Activated T-cell treated with anti-CD3 and anti-CD28 coated beads, Interleukin-2, amount 50 U/mL, for 72 hours (primary cell): ENCODE measurements at regions not wholly inside any gene's neighbourhood (a gene's known extent, or its start where the extent isn't known, plus 50 kb on each side); places are given as distances from the start of the nearest gene placed in this dataset.
"Not testable (repeated sequence)": the region's sequence is repeated elsewhere in the genome, so short reads cannot be mapped to it uniquely, and the experiment has no call there.

Experiments
- ATAC-seq, 2 donors: fragments of 150-1000 bp; cut with Tn5 transposase; replicated peaks in 1 of 2; 2 replicates each; pipeline ENCODE4 v1.10.0; 2021; ENCODE audit warnings: moderate library complexity in 2 of 2, mild to moderate bottlenecking in 1 of 2
- DNase-seq, 2 donors: peaks; one replicate each; pipeline ENCODE4 v3.0.0; 2021 to 2022; ENCODE audit warnings: mixed read lengths in 1 of 2
- H3K27ac Mint-ChIP-seq: one replicate; pipeline ENCODE4 v1.8.0; 2022; ENCODE audit warnings: mild to moderate bottlenecking, moderate library complexity, mixed read lengths
- H3K27me3 Mint-ChIP-seq: one replicate; pipeline ENCODE4 v1.8.0; 2022; ENCODE audit warnings: low read depth, mixed read lengths
- H3K36me3 Mint-ChIP-seq, 2 donors: one replicate each; pipeline ENCODE4 v1.8.0; 2022; ENCODE audit warnings: mixed read lengths in 2 of 2, mild to moderate bottlenecking in 1 of 2; ENCODE audit not compliant: insufficient read depth in 2 of 2
- H3K4me1 Mint-ChIP-seq: one replicate; pipeline ENCODE4 v1.8.0; 2022; ENCODE audit warnings: low read depth, mixed read lengths
- H3K4me3 Mint-ChIP-seq, 2 donors: one replicate each; pipeline ENCODE4 v1.8.0; 2022; ENCODE audit warnings: mild to moderate bottlenecking in 2 of 2, mixed read lengths in 2 of 2, moderate library complexity in 2 of 2
- H3K9me3 Mint-ChIP-seq, 2 donors: one replicate each; pipeline ENCODE4 v1.8.0; 2022; ENCODE audit warnings: mixed read lengths in 2 of 2

GRCh38 chr21:39071623-39072214 is 111.5 kb downstream of the PSMG1 start:
- Mint-ChIP-seq H3K27me3 (peaks cover 32% of the 10 kb centered on the region), H3K27ac (no peak overlapping the region)
- no peak for DNase-seq

GRCh38 chr21:39069856-39070255 is 113.4 kb downstream of the PSMG1 start:
- ATAC-seq, DNase-seq, H3K27ac Mint-ChIP-seq, H3K4me1 Mint-ChIP-seq, H3K36me3 Mint-ChIP-seq, H3K9me3 Mint-ChIP-seq, H3K4me3 Mint-ChIP-seq: not testable (repeated sequence)
- H3K27me3 Mint-ChIP-seq, result peaks cover 32% of the 10 kb centered on the region

More at GRCh38 chr21:39071623-39072214, 111.5 kb downstream of the PSMG1 start:
- no peak overlapping the region for H3K4me3 Mint-ChIP-seq
- ATAC-seq, result no peak
- H3K36me3 Mint-ChIP-seq, result no peaks in the 10 kb centered on the region
- H3K4me1 Mint-ChIP-seq, result no peaks in the 10 kb centered on the region
- peaks cover 0 to 7% of the 10 kb centered on the region in 2 donors for H3K9me3 Mint-ChIP-seq

GRCh38 chr21:39066829-39067780 is 116.1 kb downstream of the PSMG1 start:
- Mint-ChIP-seq H3K27ac (no peak overlapping the region), H3K9me3 (no peaks in the 10 kb centered on the region), H3K36me3 (no peaks in the 10 kb centered on the region), H3K27me3 (peaks cover 23% of the 10 kb centered on the region), H3K4me3 (no peak overlapping the region), H3K4me1 (no peaks in the 10 kb centered on the region)
- ATAC-seq (no peak), DNase-seq (no peak)

GRCh38 chr21:39065917-39066316 is 117.3 kb downstream of the PSMG1 start:
- ATAC-seq (no peak), DNase-seq (no peak)
- H3K27me3 Mint-ChIP-seq, result peaks cover 23% of the 10 kb centered on the region
- no peaks in the 10 kb centered on the region for H3K4me1 Mint-ChIP-seq
- H3K27ac Mint-ChIP-seq, result no peak overlapping the region
- H3K36me3 Mint-ChIP-seq, result no peaks in the 10 kb centered on the region
- H3K9me3 Mint-ChIP-seq, result no peaks in the 10 kb centered on the region
- H3K4me3 Mint-ChIP-seq, result no peak overlapping the region

- Mint-ChIP-seq H3K4me3 (no peak overlapping the region), H3K27me3 (peaks cover 17% of the 10 kb centered on the region), H3K36me3 (no peaks in the 10 kb centered on the region), H3K27ac (no peak overlapping the region), H3K9me3 (no peaks in the 10 kb centered on the region), H3K4me1 (no peaks in the 10 kb centered on the region)
- DNase-seq, result no peak
- ATAC-seq, result no peak
These were observed 118.8 kb downstream of the PSMG1 start for GRCh38 chr21:39064325-39065012.

- DNase-seq, result no peak
- Mint-ChIP-seq H3K4me3 (no peak overlapping the region), H3K9me3 (no peaks in the 10 kb centered on the region), H3K27me3 (peaks cover 11% of the 10 kb centered on the region), H3K4me1 (no peaks in the 10 kb centered on the region), H3K27ac (no peak overlapping the region), H3K36me3 (no peaks in the 10 kb centered on the region)
- ATAC-seq, result no peak
These were observed 119.7 kb downstream of the PSMG1 start for GRCh38 chr21:39063517-39063916.

- H3K4me3 Mint-ChIP-seq, result no peak overlapping the region
- no peaks in the 10 kb centered on the region for H3K9me3 Mint-ChIP-seq
- H3K27ac Mint-ChIP-seq, result no peak overlapping the region
- no peaks in the 10 kb centered on the region for H3K4me1 Mint-ChIP-seq
- peaks cover 5% of the 10 kb centered on the region for H3K27me3 Mint-ChIP-seq
- DNase-seq (no peak), ATAC-seq (no peak)
- H3K36me3 Mint-ChIP-seq, result no peaks in the 10 kb centered on the region
These were observed 121.1 kb downstream of the PSMG1 start for GRCh38 chr21:39062196-39062595.

- ATAC-seq, result no peak
- H3K27ac Mint-ChIP-seq, result no peak overlapping the region
- DNase-seq, result no peak
- no peak overlapping the region for H3K4me3 Mint-ChIP-seq
- H3K27me3 Mint-ChIP-seq, result peaks cover 9% of the 10 kb centered on the region
- H3K4me1 Mint-ChIP-seq, result no peaks in the 10 kb centered on the region
- no peaks in the 10 kb centered on the region for H3K9me3 Mint-ChIP-seq
- no peaks in the 10 kb centered on the region for H3K36me3 Mint-ChIP-seq
These were observed 121.5 kb downstream of the PSMG1 start for GRCh38 chr21:39061766-39062165.

- DNase-seq (no peak), ATAC-seq (no peak)
- H3K27me3 Mint-ChIP-seq, result peaks cover 20% of the 10 kb centered on the region
- no peaks in the 10 kb centered on the region for H3K9me3 Mint-ChIP-seq
- H3K27ac Mint-ChIP-seq, result no peak overlapping the region
- no peaks in the 10 kb centered on the region for H3K36me3 Mint-ChIP-seq
- H3K4me3 Mint-ChIP-seq, result no peak overlapping the region
- no peaks in the 10 kb centered on the region for H3K4me1 Mint-ChIP-seq
These were observed 122.7 kb downstream of the PSMG1 start for GRCh38 chr21:39060485-39061083.

- no peak overlapping the region for H3K27ac Mint-ChIP-seq
- no peaks in the 10 kb centered on the region for H3K9me3 Mint-ChIP-seq
- no peaks in the 10 kb centered on the region for H3K36me3 Mint-ChIP-seq
- peaks cover 27% of the 10 kb centered on the region for H3K27me3 Mint-ChIP-seq
- DNase-seq, result no peak
- H3K4me3 Mint-ChIP-seq, result no peak overlapping the region
- no peak for ATAC-seq
- H3K4me1 Mint-ChIP-seq, result no peaks in the 10 kb centered on the region
These were observed 126.1 kb downstream of the PSMG1 start for GRCh38 chr21:39057121-39057520.

- Mint-ChIP-seq H3K4me3 (no peak overlapping the region), H3K27ac (no peak overlapping the region), H3K4me1 (no peaks in the 10 kb centered on the region), H3K9me3 (no peaks in the 10 kb centered on the region), H3K27me3 (peaks cover 27% of the 10 kb centered on the region), H3K36me3 (no peaks in the 10 kb centered on the region)
- DNase-seq (no peak), ATAC-seq (no peak)
These were observed 126.6 kb downstream of the PSMG1 start for GRCh38 chr21:39056636-39057035.

GRCh38 chr21:39055167-39055767 is 128.0 kb downstream of the PSMG1 start:
- Mint-ChIP-seq H3K4me3 (no peak overlapping the region), H3K27me3 (peaks cover 27% of the 10 kb centered on the region), H3K9me3 (no peaks in the 10 kb centered on the region), H3K27ac (no peak overlapping the region), H3K36me3 (no peaks in the 10 kb centered on the region), H3K4me1 (no peaks in the 10 kb centered on the region)
- ATAC-seq (no peak), DNase-seq (no peak)
